ENCODE measurements at regions not wholly inside any gene's neighbourhood (a gene's known extent, or its start where the extent isn't known, plus 50 kb on each side); places are given as distances from the start of the nearest gene placed in this dataset.

DNA sequence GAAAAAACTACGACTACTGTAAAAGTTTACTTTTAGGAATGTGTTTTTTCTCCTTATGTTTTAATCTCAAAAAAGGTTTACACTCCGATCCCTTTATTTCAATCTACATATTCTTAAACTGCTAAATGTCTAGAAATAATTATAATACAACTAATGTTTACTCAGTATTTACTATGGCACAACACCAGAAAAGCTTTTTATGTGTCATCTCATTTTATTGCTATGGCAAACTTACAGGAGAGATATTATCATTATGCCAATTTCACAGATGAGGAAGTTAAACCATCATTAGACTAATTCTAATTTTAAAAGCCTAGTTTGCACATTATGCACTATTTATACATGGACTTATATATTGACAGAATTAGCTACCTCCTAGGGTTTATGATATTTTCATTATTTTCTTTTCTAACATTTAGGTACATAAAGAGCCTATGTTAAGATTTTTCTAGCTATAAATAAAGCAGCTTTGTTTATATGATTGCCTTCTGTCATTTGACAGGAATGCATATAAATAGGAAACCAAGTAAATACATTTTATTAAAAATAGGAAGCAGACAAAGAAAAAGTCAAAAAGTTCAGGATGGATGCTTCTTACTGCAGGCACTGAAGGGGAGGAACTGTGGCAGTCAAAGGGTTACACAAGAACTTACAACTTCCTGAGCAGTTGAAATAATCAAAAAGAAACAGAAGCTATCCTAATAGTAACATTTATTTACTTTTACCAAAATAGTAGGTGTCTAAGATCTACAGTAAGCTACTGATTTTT lies 442.4 kb downstream of the LTN1 start:
- H3K4me3 ChIP-seq (ENCODE audit: low read length): no peak overlapping the region
- no peak for DNase-seq (ENCODE audit: low read depth)
- TF ChIP-seq, protein P1, sequence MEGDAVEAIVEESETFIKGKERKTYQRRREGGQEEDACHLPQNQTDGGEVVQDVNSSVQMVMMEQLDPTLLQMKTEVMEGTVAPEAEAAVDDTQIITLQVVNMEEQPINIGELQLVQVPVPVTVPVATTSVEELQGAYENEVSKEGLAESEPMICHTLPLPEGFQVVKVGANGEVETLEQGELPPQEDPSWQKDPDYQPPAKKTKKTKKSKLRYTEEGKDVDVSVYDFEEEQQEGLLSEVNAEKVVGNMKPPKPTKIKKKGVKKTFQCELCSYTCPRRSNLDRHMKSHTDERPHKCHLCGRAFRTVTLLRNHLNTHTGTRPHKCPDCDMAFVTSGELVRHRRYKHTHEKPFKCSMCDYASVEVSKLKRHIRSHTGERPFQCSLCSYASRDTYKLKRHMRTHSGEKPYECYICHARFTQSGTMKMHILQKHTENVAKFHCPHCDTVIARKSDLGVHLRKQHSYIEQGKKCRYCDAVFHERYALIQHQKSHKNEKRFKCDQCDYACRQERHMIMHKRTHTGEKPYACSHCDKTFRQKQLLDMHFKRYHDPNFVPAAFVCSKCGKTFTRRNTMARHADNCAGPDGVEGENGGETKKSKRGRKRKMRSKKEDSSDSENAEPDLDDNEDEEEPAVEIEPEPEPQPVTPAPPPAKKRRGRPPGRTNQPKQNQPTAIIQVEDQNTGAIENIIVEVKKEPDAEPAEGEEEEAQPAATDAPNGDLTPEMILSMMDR (IDR thresholded peaks at IDR 0.05; ENCODE audit: insufficient read depth, low read depth, low read length, missing control alignments): no peak

DNA sequence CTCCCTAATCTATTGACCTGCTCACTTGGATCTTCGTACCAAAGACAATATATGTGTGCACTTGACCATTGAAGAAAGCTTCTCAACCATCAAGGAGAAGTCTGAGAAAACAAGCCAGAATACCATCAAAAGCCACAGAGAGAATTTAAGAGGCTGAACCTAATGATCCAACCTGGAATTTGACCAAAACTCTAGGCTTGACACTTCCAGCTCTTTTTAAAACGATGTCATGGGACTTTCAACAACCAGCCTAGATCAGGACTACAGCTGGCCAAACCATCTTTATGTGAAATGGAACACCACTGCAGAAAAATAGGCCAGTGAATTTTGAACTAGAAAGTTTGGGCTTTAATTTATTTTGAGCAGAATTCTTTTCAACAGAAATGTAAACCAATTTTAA lies 444.4 kb downstream of the LTN1 start:
- no peak for DNase-seq (ENCODE audit: low read depth)
- TF ChIP-seq, protein P1 (IDR thresholded peaks at IDR 0.05; ENCODE audit: insufficient read depth, low read depth, low read length, missing control alignments): no peak

DNA sequence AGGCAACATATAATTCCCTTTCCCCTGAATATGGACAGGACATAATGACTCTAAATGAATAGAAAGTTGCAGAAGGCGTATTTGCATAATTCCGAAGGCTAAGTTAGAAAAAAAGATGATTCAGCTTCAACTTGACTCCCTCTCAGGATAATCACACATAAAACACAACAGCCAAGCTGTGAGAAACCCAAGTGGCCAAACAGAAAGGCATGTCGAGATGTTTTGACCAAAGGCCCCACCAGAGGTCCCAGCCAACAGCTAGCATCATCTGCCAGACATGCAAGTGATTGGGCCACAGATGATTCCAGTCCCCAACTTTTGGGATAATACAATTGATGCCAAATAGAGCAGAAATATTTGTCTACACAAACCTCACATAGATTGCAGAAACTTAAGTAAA lies 444.9 kb downstream of the LTN1 start:
- no peak overlapping the region for H3K4me3 ChIP-seq (ENCODE audit: low read length)
- no peak for DNase-seq (ENCODE audit: low read depth)
- TF ChIP-seq, protein P1 (IDR thresholded peaks at IDR 0.05; ENCODE audit: insufficient read depth, low read depth, low read length, missing control alignments): no peak

More for the DNA sequence above, 444.4 kb downstream of the LTN1 start:
- H3K4me3 ChIP-seq (ENCODE audit: low read length): no peak overlapping the region

DNA sequence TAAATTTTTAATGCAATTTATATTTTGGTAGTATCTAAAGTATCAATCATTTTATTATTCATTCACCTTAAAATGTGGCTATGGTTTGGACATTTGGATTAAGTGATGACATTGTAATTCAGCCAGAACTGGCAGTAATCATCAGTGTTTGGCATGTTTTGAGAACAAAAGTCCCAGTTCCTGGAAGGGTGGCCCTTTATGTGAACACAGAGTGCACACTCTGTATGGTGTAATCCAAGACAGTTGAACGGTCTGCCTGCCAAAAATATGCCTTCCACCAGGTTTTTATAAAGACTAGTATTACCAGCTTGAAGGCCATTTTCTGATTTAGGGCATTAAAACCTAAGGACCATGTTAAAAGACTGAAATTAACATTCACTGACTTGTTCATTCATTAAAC lies 448.7 kb downstream of the LTN1 start:
- TF ChIP-seq, protein P1 (IDR thresholded peaks at IDR 0.05; ENCODE audit: insufficient read depth, low read depth, low read length, missing control alignments): no peak
- no peak overlapping the region for H3K4me3 ChIP-seq (ENCODE audit: low read length)
- no peak for DNase-seq (ENCODE audit: low read depth)

DNA sequence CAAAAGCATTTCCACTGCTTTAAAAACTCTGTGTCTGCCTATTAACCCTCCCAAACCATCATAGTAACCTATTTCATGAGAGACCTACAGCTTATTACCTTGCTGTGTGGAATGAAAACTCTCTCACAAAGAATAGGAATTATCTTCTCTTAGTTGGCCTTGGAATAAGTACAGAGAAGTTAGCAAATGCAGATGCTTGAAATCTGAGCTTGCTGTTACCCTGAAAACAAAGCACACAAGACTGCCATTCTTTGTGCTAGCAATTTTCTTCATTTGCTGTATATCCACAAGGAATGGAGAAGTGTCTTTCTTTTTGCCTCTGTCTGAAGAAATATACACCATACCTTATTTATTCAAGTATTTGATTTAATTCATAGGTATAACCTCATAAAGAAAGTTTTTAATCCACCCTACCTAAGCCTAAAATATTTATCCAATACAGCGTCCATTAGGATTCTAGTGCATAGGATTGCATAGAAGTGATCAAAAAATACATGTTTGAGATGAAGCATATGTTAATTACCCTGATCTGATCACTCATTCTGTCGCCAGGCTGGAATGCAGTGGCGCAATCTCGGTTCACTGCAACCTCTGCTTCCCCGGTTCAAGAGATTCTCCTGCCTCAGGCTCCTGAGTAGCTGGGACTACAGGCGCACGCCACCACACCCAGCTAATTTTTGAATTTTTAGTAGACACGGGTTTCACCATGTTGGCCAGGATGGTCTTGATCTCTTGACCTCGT lies 451.1 kb downstream of the LTN1 start:
- no peak overlapping the region for H3K4me3 ChIP-seq (ENCODE audit: low read length)
- TF ChIP-seq, protein P1 (IDR thresholded peaks at IDR 0.05; ENCODE audit: insufficient read depth, low read depth, low read length, missing control alignments): no peak
- peak; percentile 23 for DNase-seq (ENCODE audit: low read depth)

DNA sequence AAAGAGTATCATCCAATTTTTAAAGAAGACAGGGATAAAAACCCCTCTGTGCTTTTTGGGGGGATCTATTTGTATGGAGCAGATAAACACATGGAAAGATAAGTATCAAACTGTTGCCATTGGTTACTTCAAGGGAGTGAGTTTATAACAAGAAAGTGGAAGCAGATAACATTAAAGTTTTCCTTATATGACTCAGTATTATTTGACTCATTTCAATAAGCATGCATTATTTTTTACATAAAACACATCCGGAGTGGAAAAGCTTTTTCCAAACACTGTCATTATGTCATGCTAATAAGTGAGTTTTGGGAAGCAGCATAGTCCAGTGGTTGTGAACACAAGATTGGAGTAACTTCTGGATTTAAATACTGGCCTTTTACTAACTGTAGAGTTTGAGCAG lies 452.2 kb downstream of the LTN1 start:
- TF ChIP-seq, protein P1 (IDR thresholded peaks at IDR 0.05; ENCODE audit: insufficient read depth, low read depth, low read length, missing control alignments): no peak
- DNase-seq (ENCODE audit: low read depth): peak; percentile 50
- H3K4me3 ChIP-seq (ENCODE audit: low read length): no peak overlapping the region
